Tibial artery (tissue), 4 donors: ENCODE measurements at regions not wholly inside any gene's neighbourhood (a gene's known extent, or its start where the extent isn't known, plus 50 kb on each side); places are given as distances from the start of the nearest gene placed in this dataset.
"Not testable (repeated sequence)": the region's sequence is repeated elsewhere in the genome, so short reads cannot be mapped to it uniquely, and the experiment has no call there.

ENCODE experiments used
- DNase-seq, 2 donors: peaks; one replicate each; pipeline ENCODE4 v3.0.0-alpha.2; 2019
- H3K27ac ChIP-seq, 2 donors: fragments of 200-600 bp; sonication (generic) in 1 of 2; 1 replicate in 1 of 2; 2 replicates in 1 of 2; pipeline ENCODE4 v1.5.1; 2018 to 2019; ENCODE audit warnings: mild to moderate bottlenecking in 1 of 2
- H3K27me3 ChIP-seq, 2 donors: fragments of 200-600 bp; sonication (generic) in 1 of 2; one replicate each; pipeline versions ENCODE4 v1.5.1 to v1.6.0; 2016 to 2019
- H3K36me3 ChIP-seq, 3 donors: fragments of 200-600 bp; sonication (generic) in 2 of 3; one replicate each; pipeline ENCODE4 v1.5.1; 2016 to 2019; ENCODE audit warnings: mild to moderate bottlenecking in 2 of 3
- H3K4me1 ChIP-seq, 4 donors: fragments of 200-600 bp; sonication (generic) in 2 of 4; 1 replicate in 3 of 4; 2 replicates in 1 of 4; pipeline ENCODE4 v1.5.1; 2016 to 2019
- H3K4me3 ChIP-seq, 2 donors: fragments of 200-600 bp; sonication (generic) in 1 of 2; 1 replicate in 1 of 2; 2 replicates in 1 of 2; pipeline ENCODE4 v1.5.1; 2018 to 2019; ENCODE audit warnings: mild to moderate bottlenecking in 2 of 2
- H3K9me3 ChIP-seq, 3 donors: fragments of 200-600 bp; sonication (generic) in 1 of 3; one replicate each; pipeline ENCODE4 v1.5.1; 2016 to 2019
- intact Hi-C: fragments of 100-400 bp; cut with DNase I; formaldehyde crosslinking; loops from one replicate; pipeline ENCODE4 v1.15.0; 2023; ENCODE audit warnings: low total_unique reads
- TF ChIP-seq, protein P1 (sequence below), 2 experiments: fragments of 200-600 bp in 1 of 2; fragments of 450-650 bp in 1 of 2; IDR thresholded peaks; one replicate each; pipeline ENCODE4 v1.5.1; 2017 to 2019; ENCODE audit warnings: antibody characterized with exemption in 2 of 2, mild to moderate bottlenecking in 1 of 2, moderate library complexity in 1 of 2

- no peak overlapping the region for H3K4me3 ChIP-seq
- H3K27me3 ChIP-seq, result peaks cover 0 to 49% of the 10 kb centered on the region in 2 donors
- H3K9me3 ChIP-seq, result no peaks in the 10 kb centered on the region
- H3K36me3 ChIP-seq, result no peaks in the 10 kb centered on the region
- intact Hi-C loops, result no loop called here
- no peak for DNase-seq
- H3K27ac ChIP-seq, result no peak overlapping the region
- TF ChIP-seq, protein P1, sequence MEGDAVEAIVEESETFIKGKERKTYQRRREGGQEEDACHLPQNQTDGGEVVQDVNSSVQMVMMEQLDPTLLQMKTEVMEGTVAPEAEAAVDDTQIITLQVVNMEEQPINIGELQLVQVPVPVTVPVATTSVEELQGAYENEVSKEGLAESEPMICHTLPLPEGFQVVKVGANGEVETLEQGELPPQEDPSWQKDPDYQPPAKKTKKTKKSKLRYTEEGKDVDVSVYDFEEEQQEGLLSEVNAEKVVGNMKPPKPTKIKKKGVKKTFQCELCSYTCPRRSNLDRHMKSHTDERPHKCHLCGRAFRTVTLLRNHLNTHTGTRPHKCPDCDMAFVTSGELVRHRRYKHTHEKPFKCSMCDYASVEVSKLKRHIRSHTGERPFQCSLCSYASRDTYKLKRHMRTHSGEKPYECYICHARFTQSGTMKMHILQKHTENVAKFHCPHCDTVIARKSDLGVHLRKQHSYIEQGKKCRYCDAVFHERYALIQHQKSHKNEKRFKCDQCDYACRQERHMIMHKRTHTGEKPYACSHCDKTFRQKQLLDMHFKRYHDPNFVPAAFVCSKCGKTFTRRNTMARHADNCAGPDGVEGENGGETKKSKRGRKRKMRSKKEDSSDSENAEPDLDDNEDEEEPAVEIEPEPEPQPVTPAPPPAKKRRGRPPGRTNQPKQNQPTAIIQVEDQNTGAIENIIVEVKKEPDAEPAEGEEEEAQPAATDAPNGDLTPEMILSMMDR (IDR thresholded peaks at IDR 0.05), result no peak
- no peaks in the 10 kb centered on the region for H3K4me1 ChIP-seq
These were observed 274.1 kb downstream of the RRAGC start for GRCh38 chr1:38585460-38585859.

DNA sequence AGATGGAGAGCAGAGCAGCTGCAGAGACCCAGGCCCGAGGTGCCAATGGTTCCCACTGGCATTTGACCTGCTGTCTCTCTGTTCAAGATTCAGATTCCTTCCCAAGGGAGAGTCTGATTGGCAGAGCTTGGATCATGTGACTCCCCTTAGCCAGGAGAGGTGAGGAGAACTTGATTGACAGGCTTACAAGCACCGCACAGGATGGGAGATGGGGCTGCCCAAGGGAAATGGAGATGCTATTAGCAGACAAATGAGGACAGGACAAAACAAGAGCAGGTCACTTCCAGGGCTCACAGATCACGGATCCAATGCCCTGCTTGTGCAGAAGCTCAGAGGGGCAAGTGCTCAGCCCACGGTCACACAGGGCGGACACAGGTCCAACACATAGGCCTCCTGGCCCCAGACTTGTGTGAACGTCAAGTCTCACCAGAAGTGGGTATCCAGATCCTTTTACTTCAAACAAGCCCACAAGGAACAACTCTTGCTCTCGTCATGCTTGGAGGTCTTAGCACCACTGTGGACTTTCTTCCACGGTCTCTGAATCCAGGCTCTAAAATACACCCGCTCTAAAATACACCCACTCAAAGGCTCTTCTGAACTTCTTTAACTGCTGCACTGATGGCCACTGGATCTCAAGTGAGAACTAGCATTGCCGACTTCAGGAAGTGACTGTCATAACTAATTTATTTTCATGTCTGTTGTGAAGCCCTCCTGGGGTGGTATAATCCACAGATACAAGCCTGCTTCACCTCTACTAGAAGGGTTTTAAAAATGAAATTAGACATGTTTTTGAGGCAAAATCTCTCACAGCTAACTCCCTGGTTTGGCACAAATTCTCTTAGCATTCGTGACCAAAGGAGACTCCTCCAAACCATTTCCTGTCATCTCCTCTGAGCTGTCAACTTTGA lies 274.9 kb downstream of the RRAGC start:
- Histone ChIP-seq H3K27ac (no peak overlapping the region), H3K4me1 (no peaks in the 10 kb centered on the region), H3K4me3 (no peak overlapping the region), H3K9me3 (no peaks in the 10 kb centered on the region), H3K27me3 (peaks cover 0 to 56% of the 10 kb centered on the region in 2 donors), H3K36me3 (no peaks in the 10 kb centered on the region)
- TF ChIP-seq, protein P1 (IDR thresholded peaks at IDR 0.05), result no peak
- intact Hi-C loops, result no loop called here
- no peak for DNase-seq

DNA sequence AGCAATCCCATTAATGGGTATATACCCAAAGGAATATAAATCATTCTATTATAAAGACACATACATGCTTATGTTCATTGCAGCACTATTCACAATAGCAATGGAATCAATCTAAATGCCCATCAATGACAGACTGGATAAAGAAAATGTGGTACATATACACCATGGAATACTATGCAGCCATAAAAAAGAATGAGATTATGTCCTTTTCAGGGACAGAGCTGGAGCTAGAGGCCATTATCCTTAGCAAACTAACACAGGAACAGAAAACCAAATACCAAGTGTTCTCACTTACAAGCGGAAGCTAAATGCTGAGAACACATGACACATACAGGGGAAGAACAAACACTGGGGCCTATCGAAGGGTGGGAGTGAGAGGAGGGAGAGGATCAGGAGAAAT lies 276.3 kb downstream of the RRAGC start:
- H3K36me3 ChIP-seq, DNase-seq, intact Hi-C loops, H3K9me3 ChIP-seq, H3K27ac ChIP-seq, H3K4me3 ChIP-seq, H3K4me1 ChIP-seq: not testable (repeated sequence)
- H3K27me3 ChIP-seq, result peaks cover 0 to 63% of the 10 kb centered on the region in 2 donors

DNA sequence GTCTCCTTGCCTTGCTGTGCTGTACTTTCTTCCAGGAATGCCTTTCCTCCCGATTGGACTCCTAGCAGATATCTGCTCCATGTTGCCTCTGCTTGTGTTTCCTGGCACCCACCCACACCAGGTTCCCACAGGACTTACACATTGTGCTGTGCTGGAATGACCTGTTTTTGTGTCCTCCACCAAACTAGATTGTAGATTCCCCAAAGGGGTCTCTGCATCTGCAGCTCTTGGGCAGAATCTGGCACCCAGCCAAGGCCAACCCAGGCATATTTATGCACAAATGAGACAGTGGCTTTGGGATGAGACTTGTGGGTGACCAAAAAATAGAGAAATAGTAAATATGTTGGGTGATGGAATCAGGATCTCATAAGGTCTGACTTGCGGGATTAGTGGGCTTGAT lies 278.2 kb downstream of the RRAGC start:
- intact Hi-C loops, result no loop called here

GRCh38 chr1:38580594-38580993 lies 279.0 kb downstream of the RRAGC start:
- no peak overlapping the region for H3K4me3 ChIP-seq
- H3K27ac ChIP-seq, result no peak overlapping the region
- H3K4me1 ChIP-seq, result peaks cover 0 to 6% (median 0%) of the 10 kb centered on the region in 4 donors
- TF ChIP-seq, protein P1 (IDR thresholded peaks at IDR 0.05), result no peak
- no peaks in the 10 kb centered on the region for H3K36me3 ChIP-seq
- H3K9me3 ChIP-seq, result no peaks in the 10 kb centered on the region
- H3K27me3 ChIP-seq, result peaks cover 0 to 65% of the 10 kb centered on the region in 2 donors
- intact Hi-C loops, result no loop called here
- DNase-seq, result no peak

More for the DNA sequence above, 278.2 kb downstream of the RRAGC start:
- H3K27me3 ChIP-seq, result peaks cover 0 to 64% of the 10 kb centered on the region in 2 donors
- H3K4me1 ChIP-seq, result peaks cover 0 to 6% (median 0%) of the 10 kb centered on the region in 4 donors
- H3K9me3 ChIP-seq, result no peaks in the 10 kb centered on the region
- no peak for DNase-seq
- H3K4me3 ChIP-seq, result no peak overlapping the region
- no peaks in the 10 kb centered on the region for H3K36me3 ChIP-seq
- H3K27ac ChIP-seq, result no peak overlapping the region
- TF ChIP-seq, protein P1 (IDR thresholded peaks at IDR 0.05), result no peak

GRCh38 chr1:38579056-38579455 lies 280.5 kb downstream of the RRAGC start:
- Histone ChIP-seq H3K9me3 (no peaks in the 10 kb centered on the region), H3K4me3 (no peak overlapping the region), H3K4me1 (peaks cover 0 to 6% (median 0%) of the 10 kb centered on the region in 4 donors), H3K36me3 (no peaks in the 10 kb centered on the region), H3K27ac (no peak overlapping the region), H3K27me3 (peaks cover 0 to 65% of the 10 kb centered on the region in 2 donors)
- TF ChIP-seq, protein P1 (IDR thresholded peaks at IDR 0.05), result no peak
- DNase-seq, result no peak
- intact Hi-C loops, result no loop called here
